GM12892 (cell line): ENCODE measurements at regions not wholly inside any gene's neighbourhood (a gene's known extent, or its start where the extent isn't known, plus 50 kb on each side); places are given as distances from the start of the nearest gene placed in this dataset.

ENCODE experiments used
- POLR2A ChIP-seq: IDR thresholded peaks from 2 replicates; pipeline ENCODE4 v1.6.1; 2011; ENCODE audit warnings: low read depth, low read length, control low read depth
- TAF1 ChIP-seq: IDR thresholded peaks from 2 replicates; pipeline ENCODE4 v1.6.1; 2011; ENCODE audit warnings: low read depth, mild to moderate bottlenecking, control low read depth, low read length, borderline replicate concordance

- TF ChIP-seq POLR2A (no peak), TAF1 (no peak)
Observed at GRCh38 chr3:167938516-167938915, 157.2 kb downstream of the GOLIM4 start.
